ENCODE measurements at regions not wholly inside any gene's neighbourhood (a gene's known extent, or its start where the extent isn't known, plus 50 kb on each side); places are given as distances from the start of the nearest gene placed in this dataset.
A peak's percentile ranks its signal among the peaks of the same experiment; 100 is the strongest.
"Not testable (repeated sequence)": the region's sequence is repeated elsewhere in the genome, so short reads cannot be mapped to it uniquely, and the experiment has no call there.

DNA sequence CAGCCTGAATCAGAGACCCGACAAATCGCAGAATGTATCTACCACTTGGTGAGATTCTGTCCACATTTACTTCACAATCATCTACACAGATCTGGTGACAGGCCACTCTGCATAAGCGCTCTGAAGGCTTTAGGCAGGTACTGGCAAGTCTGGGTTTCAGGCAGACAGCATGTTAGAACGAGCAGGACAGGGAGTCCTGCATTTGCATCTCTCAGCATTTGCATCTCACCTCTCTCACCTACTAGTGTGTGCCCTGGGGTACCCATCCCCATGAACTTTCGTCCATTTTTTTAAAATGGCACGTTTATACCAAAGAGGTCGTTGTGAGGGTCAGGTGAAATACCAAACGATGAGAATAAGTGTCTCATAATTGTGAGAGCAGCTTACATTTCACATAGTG, 108.2 kb downstream of the SPATA31A1 start:
- DNase-seq (ENCODE audit: low spot score), result not testable (repeated sequence)

DNA sequence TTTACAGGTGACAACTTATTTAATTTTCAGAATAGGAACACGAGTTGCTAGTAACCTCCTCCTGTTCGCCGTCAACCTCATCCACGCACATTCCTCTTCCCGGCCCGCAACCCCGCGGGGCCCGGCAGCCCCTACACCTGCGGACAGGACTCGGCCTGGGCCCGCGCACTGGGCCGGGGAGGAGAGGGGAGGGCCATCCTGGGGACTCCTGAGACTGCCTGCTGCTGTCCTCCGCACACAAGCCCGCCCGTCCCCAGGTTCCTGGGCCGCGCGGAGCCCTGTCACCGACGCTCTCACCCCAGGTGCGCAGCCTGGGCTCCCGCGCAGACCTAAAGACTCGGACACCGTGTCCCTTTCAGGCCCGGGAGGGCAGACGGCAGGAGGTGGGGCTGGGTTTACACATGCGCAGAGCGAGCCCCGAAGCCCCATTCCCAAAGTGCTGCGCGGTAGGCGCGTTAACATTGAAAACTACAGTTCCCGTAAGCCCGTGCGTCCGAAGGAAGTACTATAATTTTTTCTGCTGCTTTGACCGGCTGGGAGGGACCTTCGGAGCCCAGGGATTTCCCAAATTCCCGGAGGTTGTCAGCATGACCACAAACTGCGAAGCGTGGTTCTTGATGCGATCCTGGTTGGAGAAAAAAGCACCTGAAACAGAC, 108.8 kb downstream of the SPATA31A1 start:
- DNase-seq (ENCODE audit: low spot score), result peak; percentile 79

DNA sequence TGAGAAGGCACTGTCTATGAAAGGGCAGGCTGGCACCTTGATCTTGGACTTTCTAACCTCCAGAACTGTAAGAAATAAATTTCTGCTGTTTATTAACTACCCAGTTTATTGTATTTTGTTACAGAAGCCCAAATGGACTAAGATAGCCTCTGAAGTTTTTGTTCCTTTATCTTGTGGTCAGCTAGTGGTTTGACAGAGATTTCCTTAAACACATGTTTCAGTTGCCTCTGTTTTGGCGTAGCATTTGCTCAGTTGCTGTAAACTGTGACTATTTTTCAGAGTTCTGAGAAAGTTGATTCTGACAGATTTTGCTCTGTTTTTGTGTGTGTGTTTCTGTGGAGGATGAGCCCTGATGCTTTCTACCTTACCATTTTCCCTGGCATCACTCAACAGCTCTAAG, 119.0 kb downstream of the SPATA31A1 start:
- DNase-seq (ENCODE audit: low spot score), result not testable (repeated sequence)

DNA sequence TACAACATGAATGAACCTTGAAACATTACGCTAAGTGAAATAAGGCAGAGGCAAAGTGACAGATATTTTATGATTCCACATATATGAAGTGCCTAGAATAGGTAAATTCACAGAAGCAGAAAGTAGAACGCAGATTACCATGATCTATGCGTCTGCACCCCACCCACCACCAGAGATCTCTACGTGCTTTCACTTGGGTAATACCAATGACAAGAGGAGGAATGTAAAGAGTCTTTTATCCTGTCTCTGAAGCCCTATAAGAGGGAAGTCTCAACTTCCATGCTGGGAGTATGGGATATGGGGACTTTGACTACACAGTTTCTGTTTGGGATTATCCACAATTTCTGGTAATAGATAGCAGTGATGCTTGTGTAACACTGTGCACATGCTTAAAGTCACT, 127.6 kb downstream of the SPATA31A1 start:
- not testable (repeated sequence) for DNase-seq (ENCODE audit: low spot score)

DNA sequence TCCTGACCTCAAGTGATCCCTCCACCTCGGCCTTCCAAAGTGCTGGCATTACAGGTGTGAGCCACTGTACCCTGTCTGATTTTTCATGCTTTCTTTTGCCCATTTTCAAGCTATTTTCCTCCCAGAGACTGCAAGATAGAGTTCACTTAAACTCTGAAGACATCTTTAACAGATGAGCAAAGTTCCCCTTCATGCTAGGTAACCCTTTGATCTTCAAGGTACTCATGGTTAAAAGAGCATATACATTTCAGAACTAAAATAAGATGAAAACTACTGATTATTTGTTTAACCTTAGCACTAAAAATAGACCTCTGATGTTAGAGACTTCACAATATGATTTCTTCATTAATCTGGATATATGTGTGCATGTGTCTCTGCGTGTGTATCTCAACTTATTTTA, 128.4 kb downstream of the SPATA31A1 start:
- DNase-seq (ENCODE audit: low spot score), result not testable (repeated sequence)

- not testable (repeated sequence) for DNase-seq (ENCODE audit: low spot score)
These were observed 128.8 kb downstream of the SPATA31A1 start for GRCh38 chr9:39484292-39484691.

- DNase-seq (ENCODE audit: low spot score), result not testable (repeated sequence)
These were observed 132.0 kb downstream of the SPATA31A1 start for GRCh38 chr9:39487477-39487876.

DNA sequence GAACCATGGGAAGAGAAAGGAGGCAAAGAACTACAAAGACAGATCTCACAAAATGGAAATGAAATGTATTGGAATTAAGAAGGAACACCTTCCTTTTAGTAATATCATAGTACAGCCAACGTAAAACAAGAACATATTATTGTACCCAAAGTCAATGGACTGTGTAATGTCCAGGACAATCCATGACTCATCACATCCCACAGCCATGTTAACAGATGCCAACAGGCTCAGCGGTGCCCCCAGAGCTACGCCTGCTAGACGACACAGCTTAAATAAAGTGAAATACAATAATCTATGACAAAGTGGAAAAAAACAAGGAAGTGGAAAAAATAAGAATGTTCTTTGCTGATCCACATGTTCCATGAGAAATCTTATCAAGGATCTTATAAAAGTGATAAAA, 140.8 kb downstream of the SPATA31A1 start:
- DNase-seq (ENCODE audit: low spot score), result not testable (repeated sequence)

DNA sequence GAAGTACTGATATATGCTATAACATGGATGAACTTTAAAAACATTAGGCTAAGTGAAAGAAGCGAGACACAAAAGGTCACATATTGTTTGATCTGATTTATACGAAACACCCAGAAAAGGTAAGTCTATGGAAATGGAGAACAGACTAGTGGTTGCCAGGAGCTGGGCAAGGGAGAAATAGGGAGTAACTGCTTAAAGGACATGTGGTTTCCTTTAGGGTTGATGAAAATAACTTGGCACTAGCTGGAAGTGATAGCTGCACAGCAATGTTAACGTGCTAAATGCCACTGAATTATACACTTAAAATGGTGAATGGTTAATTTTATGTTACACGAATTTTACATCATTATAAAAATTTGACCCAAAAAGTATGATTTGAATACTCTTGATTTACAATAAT, 147.7 kb downstream of the SPATA31A1 start:
- not testable (repeated sequence) for DNase-seq (ENCODE audit: low spot score)

GRCh38 chr9:39527387-39528029, 172.0 kb downstream of the SPATA31A1 start:
- not testable (repeated sequence) for DNase-seq (ENCODE audit: low spot score)

DNA sequence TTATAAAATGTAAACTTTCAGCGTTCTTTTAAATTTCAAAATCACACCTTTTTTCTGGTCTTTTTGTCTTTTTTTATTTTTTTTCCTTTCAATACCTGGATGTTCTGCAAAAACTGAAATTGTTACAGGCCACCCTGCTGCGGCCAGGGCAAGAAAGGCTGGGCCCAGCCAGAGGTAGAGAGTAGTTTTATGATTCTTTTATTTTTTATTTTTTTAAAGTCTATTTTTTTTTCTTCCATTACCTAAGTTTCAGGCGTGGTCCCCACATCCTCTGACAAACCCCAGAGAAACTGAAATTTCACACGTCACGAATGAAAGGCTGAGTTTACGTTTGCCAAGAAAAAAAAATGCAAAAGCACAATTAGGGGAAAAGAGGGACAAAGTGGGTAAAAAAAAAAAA, 177.1 kb downstream of the SPATA31A1 start:
- not testable (repeated sequence) for DNase-seq (ENCODE audit: low spot score)

- DNase-seq (ENCODE audit: low spot score), result not testable (repeated sequence)
These were observed 177.7 kb downstream of the SPATA31A1 start for GRCh38 chr9:39533001-39533762.

DNA sequence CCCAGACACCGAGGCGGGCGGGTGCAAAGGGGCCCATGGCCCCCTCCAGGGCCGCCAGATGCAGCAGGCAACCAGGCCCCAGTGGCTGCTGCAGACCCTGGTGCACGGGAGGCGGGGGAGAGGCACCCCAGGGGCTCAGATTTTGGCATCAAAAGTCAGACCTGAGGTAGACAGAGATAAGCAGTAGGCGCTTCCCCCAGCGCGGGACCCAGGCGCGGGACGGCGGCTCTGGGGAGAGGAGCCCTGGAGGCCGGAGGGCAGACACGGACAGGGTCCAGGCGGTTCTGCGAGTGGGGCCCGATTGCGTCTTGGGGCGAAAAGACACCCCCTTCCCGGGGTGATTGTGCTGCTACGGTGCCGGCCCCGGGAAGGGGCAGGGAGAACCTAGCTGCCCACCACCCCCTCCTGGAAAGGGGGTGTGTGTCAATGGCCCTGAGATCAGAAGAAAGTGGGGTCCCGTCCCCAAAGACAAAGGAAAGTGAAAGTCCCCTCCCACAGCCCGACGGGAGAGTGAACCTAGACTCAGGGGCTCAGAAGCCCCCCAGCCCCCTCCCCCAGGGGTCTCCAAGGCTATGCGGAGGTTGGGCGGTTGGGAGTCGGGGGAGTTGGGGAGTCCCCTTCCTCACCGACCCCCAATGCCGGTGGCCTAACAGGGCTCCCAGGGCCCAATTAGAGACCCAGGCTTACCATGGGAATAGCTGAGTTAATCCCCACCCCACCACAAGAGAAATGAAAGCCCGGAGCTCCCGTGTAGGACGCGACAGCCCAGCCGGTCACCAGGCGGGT, 178.5 kb downstream of the SPATA31A1 start:
- DNase-seq (ENCODE audit: low spot score), result not testable (repeated sequence)

DNA sequence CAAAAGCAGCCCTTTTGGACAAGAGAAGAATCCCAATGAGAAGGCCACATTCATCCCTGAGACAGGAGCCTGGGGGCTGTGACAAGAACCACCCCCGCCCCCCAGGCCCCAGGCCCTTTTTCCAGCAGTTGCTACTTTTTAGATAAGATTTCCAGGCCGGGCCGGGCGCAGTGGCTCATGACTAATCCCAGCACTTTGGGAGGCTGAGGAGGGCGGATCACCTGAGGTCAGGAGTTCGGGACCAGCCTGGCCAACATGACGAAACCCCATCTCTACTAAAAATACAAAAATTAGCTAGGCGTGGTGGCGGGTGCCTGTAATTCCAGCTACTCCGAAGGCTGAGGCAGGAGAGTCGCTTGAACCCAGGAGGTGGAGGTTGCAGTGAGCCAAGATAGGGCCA, 179.4 kb downstream of the SPATA31A1 start:
- DNase-seq (ENCODE audit: low spot score), result not testable (repeated sequence)

GRCh38 chr9:39542157-39542556, 186.7 kb downstream of the SPATA31A1 start:
- not testable (repeated sequence) for DNase-seq (ENCODE audit: low spot score)

DNA sequence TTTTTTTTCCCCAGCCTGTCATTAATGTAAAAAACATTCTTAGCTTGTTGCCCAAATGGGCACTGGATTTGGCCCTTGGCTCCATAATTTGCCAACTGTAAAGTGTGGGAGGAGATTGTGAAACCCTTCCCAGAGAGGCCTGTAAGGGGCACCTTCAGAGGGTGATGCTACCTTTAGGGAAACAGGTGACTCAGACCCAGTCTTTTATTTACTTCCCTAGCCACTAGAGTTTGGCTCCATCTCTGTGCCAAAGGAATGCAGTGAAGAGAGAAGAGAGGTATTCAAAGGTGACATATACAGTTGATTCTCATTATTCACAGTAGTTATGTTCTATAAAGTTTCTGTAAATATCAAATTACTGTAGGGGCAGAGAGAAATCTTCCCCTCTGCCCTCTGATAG, 189.6 kb downstream of the SPATA31A1 start:
- DNase-seq (ENCODE audit: low spot score), result not testable (repeated sequence)

DNA sequence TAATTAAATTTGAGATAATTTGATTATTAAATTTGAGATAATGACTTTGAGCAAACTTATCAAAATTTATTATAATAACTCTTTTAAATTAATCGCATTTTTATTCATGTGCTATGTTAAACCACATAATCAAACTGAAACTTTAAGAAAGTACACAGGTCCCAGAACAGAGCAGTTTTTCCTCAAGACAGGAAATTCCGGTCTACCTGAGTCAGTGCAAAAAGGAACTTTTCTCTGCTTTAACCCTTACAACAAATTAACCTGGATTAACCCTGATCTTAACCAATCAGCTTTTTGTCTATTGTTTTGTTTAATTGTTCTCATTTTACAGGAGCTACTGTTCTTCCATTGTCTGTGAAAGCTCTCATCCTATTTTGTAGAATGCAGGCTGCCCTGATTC, 195.1 kb downstream of the SPATA31A1 start:
- not testable (repeated sequence) for DNase-seq (ENCODE audit: low spot score)

DNA sequence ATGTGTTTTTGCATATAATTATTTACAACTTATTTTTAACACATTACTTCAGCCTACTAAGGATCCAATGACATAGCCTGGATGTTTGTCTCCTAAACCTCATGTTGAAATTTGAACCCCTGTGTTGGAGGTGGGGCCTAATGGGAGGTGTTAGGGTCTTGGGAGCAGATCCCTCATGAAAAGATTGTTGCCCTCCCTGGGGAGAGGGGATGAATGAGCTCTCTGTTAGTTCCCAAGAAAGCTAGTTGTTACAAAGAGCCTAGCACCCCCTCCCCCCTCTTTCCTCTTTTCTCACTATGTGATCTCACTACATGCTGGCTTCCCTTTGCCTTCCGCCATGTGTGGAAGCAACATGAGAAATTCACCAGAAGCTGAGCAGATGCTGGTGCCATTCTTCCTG, 196.1 kb downstream of the SPATA31A1 start:
- not testable (repeated sequence) for DNase-seq (ENCODE audit: low spot score)

DNA sequence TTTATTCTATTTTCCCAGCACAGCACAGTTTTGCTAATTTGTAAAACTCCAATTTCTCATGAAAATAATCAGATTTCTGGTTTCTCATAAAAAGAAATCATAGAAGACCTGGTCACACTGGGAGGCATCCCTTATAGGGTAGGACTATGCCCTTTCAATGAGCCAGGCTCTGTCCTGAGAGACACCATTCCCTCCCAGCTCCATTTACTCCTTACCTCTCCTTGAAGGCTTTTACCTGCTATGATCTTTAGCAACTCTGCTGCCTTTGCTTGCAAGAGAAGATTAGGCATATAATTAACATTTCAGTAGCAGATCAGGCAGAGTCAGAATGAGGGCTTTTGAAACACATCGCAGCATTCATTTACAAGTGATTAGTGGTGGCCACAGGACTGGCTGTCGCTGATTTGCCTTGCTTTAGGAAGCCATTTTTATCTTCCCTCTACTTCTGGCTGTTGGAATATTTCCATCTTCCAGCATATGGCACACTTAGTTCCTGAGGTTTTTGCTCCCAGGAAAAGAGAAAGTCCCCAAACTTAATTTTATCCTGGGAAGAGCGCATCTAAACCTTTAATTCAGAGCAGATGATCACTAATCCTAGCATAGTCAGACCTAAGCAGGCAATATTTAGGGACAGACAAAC, 196.9 kb downstream of the SPATA31A1 start:
- not testable (repeated sequence) for DNase-seq (ENCODE audit: low spot score)

DNA sequence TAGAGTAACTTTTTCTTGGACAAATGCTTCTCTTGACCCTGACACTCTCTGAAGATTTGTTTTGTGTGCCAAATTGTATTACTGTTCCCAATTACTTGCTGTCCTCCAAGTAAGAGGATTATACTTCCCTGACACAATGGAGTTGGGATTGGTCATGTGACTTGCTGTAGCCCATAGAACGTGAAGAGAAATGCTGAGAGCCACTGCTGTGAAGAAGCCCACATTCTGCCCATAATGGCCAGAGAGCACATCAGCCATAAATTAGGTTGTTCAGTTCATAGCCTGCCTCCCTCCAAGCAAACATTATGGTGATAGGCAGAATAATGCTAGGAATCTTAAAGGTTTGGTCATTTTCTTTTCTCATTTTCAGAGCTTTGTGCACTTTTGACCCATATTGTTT, 198.9 kb downstream of the SPATA31A1 start:
- not testable (repeated sequence) for DNase-seq (ENCODE audit: low spot score)

DNA sequence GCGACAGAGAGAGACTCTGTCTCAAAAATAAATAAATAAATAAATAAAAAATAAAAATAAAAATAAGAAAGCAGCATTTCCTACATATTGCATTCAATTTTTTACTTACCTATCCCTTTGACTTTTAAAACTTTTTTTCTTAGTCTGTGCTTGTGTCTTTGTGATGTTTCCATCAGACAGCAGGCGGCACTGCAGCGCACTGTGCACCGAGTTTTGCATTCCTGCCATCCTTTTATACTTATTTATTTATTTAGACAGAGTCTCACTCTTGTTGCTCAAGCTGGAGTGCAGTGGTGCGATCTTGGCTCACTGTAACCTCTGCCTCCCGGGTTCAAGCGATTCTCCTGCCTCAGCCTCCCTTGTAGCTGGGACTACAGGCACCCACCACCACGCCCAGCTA, 203.9 kb downstream of the SPATA31A1 start:
- peak; percentile 26 for DNase-seq (ENCODE audit: low spot score)

DNA sequence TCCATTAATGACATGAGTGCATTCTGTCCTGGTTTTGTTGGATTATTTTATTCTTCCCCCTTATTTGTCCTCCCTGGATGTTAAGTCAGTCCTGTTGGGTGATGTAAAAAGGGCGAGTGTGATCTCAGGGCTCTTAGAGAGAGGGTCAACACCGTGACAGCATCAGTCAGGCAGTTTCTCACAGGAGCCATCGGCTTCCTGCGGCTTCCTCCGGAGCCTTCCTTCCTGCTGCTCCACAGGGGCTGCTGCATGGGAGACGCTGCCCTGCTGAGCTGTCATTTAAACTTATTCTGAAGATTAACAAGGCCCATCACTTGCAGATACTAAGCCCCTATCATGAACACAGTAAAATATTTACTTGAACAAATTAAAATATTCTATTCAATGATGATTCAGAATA, 211.3 kb downstream of the SPATA31A1 start:
- not testable (repeated sequence) for DNase-seq (ENCODE audit: low spot score)
